Activated T-helper 1 cell treated with Interleukin-2 at 50 U/mL for 16 hours (primary cell): ENCODE measurements at regions not wholly inside any gene's neighbourhood (a gene's known extent, or its start where the extent isn't known, plus 50 kb on each side); places are given as distances from the start of the nearest gene placed in this dataset.
"Not testable (repeated sequence)": the region's sequence is repeated elsewhere in the genome, so short reads cannot be mapped to it uniquely, and the experiment has no call there.

Experiments used
- DNase-seq: peaks from one replicate; pipeline ENCODE4 v3.0.0-alpha.2; 2020; ENCODE audit warnings: low read depth

GRCh38 chr15:57881361-57881760 lies 174.8 kb downstream of the POLR2M start:
- DNase-seq: no peak

- no peak for DNase-seq
These were observed 175.5 kb downstream of the POLR2M start for GRCh38 chr15:57881972-57882371.

GRCh38 chr15:57883701-57884100 lies 177.2 kb downstream of the POLR2M start:
- no peak for DNase-seq

GRCh38 chr15:57884936-57885335 lies 178.4 kb downstream of the POLR2M start:
- no peak for DNase-seq

DNA sequence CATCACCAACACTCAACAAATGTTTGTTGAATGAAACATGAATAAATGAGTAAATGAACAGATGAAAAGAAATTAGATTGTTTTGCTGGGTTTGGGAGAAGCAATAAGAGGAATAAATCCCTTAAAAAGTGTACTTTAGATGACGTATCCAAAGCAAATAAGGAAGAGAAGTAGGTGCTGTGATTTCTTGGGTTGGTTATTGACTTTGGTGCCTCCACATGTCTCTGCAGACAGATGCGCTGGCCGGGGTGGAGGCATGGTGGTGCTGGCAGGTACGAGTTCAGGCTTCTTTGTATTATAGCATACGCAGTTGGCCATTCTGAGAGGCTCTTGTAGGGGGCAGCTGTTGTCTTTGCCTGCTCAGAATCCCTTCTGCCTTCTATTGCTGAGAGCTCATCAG lies 178.9 kb downstream of the POLR2M start:
- DNase-seq: no peak

DNA sequence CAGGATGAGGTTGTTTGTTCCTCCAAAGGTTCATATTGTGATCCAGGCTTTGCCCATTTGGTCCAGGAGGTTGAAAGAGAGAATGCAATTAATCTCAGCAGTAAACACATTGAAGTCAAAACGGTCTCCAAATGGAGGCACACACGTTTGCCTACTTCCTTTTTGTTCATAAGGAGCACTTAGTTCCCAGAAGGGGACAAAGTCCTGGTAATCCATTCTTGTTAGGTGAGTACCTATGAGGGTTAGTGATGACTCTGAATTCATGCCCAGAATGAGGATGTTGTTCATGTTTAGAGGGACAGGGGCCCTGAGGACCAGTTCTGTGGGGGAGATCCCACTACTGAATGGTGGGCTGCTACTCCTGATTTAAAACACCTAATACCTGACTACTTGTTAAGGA lies 177.7 kb downstream of the ALDH1A2 start:
- DNase-seq: no peak

DNA sequence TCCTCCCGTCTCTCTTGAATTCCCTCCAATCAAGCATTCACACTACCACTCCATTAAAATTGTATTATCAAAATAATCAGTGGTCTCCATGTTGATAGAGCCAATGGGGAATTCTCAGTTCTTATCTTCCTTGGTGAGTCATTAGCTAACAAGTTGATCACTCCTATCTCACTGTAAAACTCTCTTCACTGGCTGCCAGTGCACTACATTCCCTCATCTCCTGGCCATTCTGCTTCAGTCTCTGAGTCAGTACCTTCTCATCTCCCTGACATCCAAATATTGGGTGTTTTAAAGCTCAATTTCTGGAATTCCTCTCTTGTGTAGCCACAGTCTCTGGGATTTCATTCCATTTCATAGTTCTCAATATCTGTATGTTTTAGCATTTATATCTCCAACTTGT lies 175.2 kb downstream of the ALDH1A2 start:
- DNase-seq: no peak

DNA sequence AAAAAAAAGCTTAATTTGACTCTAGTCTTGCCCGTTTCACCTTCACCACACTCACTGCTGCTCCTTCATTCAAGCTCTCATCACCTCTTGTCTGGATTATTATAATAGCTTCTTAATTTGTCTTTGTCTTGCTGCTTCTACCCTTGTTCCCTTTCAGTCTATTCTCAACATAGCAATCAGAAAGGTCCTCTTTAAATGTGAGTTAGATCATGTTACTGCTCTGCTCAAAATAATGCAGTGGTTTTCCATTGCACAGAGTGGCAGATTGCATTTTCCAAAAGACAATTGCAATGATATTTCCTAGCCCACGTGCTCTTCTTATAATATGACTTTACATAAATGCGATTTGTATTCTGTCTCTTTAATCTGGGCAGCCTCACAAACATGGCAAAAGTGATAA lies 174.6 kb downstream of the ALDH1A2 start:
- DNase-seq: no peak

GRCh38 chr15:57892181-57892580 lies 173.3 kb downstream of the ALDH1A2 start:
- no peak for DNase-seq

DNA sequence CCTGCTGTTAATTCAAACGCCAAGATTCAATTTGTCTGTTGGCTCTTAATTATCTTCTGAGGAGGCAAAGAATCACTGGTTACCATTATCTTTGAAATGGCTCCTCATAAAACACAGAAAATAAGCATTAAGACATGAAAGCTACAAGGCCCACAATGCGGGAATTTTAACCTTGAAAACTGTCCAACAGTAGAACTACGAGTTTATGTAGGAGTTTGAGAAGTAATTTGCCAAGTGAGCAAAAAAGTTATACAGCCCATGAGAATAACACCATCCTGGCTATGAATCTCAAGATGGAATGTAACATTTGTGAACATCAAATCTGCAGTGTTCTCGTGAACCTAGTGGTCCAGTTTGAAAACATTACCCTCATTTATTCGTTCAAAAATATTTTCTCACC lies 172.5 kb downstream of the ALDH1A2 start:
- no peak for DNase-seq

- DNase-seq: no peak
These were observed 170.2 kb downstream of the ALDH1A2 start for GRCh38 chr15:57895291-57895690.

DNA sequence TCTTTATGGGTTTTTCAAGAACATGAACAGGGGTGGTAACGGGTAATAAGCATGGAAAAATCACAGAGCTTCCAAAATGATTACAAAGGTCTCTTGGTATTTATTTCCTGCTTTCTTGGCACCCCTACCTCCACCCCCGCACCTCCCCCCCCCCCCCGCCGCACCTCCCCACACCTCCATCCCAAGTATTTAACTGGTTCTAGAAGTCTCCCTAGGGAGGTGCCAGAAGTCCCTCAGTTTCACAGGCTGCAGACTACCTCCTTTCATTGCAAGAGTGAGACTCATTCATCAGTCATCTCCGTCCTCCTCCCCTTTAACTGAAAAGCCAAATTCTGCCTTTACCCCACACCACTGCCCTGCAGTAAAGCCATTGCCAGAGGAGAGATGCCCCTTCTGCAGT lies 169.4 kb downstream of the ALDH1A2 start:
- no peak for DNase-seq

DNA sequence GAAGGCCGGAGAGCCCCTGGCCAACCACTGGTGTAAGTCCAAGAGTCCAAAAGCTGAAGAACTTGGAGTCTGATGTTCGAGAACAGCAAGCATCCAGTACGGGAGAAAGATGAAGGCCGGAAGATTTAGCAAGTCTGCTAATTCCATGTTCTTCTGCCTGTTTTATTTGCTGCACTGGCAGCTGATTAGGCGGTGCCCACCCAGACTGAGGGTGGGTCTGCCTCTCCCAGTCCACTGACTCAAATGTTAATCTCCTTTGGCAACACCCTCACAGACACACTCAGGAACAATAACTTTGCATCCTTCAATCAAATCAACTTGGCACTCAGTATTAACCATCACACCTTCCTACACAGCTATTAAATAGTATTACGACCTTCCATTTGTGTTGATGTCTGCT lies 168.6 kb downstream of the ALDH1A2 start:
- DNase-seq: not testable (repeated sequence)

GRCh38 chr15:57897870-57898269 lies 167.6 kb downstream of the ALDH1A2 start:
- DNase-seq: no peak

GRCh38 chr15:57902155-57902554 lies 163.4 kb downstream of the ALDH1A2 start:
- no peak for DNase-seq
